Astrocyte of the spinal cord (primary cell): ENCODE measurements at regions not wholly inside any gene's neighbourhood (a gene's known extent, or its start where the extent isn't known, plus 50 kb on each side); places are given as distances from the start of the nearest gene placed in this dataset.
"Not testable (repeated sequence)": the region's sequence is repeated elsewhere in the genome, so short reads cannot be mapped to it uniquely, and the experiment has no call there.

Experiments
- DNase-seq: peaks from one replicate; pipeline ENCODE4 v3.0.0; 2011; ENCODE audit warnings: low read depth, low spot score
- H3K4me3 ChIP-seq: 2 replicates; pipeline ENCODE4 v1.5.1; 2011; ENCODE audit warnings: low read depth, mild to moderate bottlenecking, low read length, moderate library complexity
- CTCF ChIP-seq: IDR thresholded peaks from 2 replicates; pipeline ENCODE4 v1.5.1; 2012; ENCODE audit warnings: low read depth, mild to moderate bottlenecking, low read length, inconsistent platforms
- in situ Hi-C: cut with HindIII; loops from 2 replicates; pipeline ENCODE4 v1.10.0; 2017; ENCODE audit warnings: low sequenced_read_pairs

GRCh38 chr16:35574454-35575431 is 2115.3 kb downstream of the TP53TG3F start:
- DNase-seq = no peak
- H3K4me3 ChIP-seq = no peak overlapping the region
- in situ Hi-C loops = no loop called here
- TF ChIP-seq CTCF = no peak

- DNase-seq = no peak
- TF ChIP-seq CTCF = no peak
- H3K4me3 ChIP-seq = no peak overlapping the region
- in situ Hi-C loops = no loop called here
These were observed 2116.0 kb downstream of the TP53TG3F start for GRCh38 chr16:35575432-35575821.

GRCh38 chr16:35585411-35585810 is 2126.0 kb downstream of the TP53TG3F start:
- in situ Hi-C loops = no loop called here
- no peak overlapping the region for H3K4me3 ChIP-seq
- no peak for TF ChIP-seq CTCF
- DNase-seq = no peak

GRCh38 chr16:35590913-35591312 is 2131.5 kb downstream of the TP53TG3F start:
- DNase-seq, in situ Hi-C loops, H3K4me3 ChIP-seq: not testable (repeated sequence)

- in situ Hi-C loops = no loop called here
- H3K4me3 ChIP-seq = no peak overlapping the region
- DNase-seq = no peak
- TF ChIP-seq CTCF = no peak
These were observed 2137.1 kb downstream of the TP53TG3F start for GRCh38 chr16:35596467-35596866.

- TF ChIP-seq CTCF = no peak
- no peak overlapping the region for H3K4me3 ChIP-seq
- in situ Hi-C loops = no loop called here
- DNase-seq = no peak
These were observed 2139.4 kb downstream of the TP53TG3F start for GRCh38 chr16:35598696-35599332.
